ENCODE measurements at regions not wholly inside any gene's neighbourhood (a gene's known extent, or its start where the extent isn't known, plus 50 kb on each side); places are given as distances from the start of the nearest gene placed in this dataset.
"Not testable (repeated sequence)": the region's sequence is repeated elsewhere in the genome, so short reads cannot be mapped to it uniquely, and the experiment has no call there.

DNA sequence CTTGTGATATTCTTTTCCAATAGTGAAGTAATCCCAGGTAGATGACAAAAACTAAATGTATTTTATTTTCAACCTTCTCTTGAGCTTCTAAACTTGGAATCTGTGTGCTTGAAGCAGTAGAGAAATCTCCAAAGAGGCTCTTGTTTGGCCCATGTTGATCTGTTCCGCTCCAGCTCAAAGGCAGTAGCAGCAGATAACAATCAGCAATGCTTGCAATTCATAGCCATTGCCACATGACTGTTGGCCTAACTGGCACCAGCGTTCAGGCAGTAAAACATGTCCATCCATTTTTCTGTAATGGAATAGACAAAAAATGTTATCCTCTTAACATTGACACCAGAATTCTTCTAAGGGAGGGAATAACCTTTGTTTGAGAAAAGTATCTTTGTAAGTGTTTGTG lies 270.7 kb upstream of the MSX2 start:
- no peak for DNase-seq

DNA sequence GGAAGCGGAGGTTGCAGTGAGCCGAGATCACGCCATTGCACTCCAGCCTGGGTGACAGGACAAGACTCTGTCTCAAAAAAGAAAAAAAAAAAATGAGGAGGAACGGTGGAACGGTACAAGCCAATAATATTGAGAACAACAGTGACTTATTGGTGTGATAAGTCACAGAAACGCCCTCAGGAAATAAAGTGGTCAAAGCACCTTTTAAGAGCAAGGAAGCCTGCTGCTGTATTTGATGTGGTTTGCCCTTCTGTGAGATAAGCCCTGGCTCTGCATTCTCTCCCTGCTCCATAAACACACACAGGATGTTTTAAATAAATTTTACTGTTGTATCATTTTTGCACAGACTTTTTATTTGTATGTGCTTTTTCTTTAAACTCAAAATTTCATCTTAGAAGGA lies 269.9 kb upstream of the MSX2 start:
- DNase-seq, result no peak

DNA sequence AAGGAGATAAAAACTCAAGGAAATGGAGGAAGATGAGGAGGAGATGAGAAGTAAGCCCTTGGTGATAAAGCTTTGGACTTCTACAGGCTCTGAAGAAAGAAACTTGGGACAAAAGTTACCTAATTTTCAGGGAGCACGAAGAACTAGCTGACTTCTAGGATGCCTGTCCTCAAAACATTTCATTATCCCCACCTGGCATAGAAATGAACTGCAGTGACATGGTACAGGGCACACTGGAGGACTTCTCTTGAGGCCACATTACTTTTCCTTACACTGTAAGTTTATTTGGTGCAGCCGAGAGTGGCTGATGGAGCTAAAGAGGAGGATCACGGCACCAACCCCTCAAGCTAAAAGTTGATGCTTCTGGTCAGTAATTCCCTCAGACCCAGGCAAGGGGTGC lies 269.5 kb upstream of the MSX2 start:
- no peak for DNase-seq

DNA sequence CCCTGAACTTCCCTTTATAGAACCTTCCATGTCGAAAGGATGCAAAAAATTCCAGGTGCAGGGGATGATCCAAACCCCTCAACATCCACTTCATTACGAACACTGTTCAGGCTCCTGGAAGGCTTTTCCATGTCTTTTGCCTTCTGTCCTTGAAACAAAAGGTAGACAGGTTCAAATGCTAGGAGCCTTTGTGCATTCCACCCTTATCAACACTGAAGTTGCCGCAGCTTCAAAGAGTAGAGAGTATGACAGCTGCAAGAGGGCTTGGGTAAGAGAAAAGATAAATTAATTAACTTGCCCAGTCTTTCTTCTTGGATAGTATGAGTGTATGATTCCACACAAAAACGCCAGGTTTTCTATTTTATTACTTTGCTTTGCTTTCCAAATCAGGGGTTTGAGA lies 269.1 kb upstream of the MSX2 start:
- DNase-seq, result no peak

DNA sequence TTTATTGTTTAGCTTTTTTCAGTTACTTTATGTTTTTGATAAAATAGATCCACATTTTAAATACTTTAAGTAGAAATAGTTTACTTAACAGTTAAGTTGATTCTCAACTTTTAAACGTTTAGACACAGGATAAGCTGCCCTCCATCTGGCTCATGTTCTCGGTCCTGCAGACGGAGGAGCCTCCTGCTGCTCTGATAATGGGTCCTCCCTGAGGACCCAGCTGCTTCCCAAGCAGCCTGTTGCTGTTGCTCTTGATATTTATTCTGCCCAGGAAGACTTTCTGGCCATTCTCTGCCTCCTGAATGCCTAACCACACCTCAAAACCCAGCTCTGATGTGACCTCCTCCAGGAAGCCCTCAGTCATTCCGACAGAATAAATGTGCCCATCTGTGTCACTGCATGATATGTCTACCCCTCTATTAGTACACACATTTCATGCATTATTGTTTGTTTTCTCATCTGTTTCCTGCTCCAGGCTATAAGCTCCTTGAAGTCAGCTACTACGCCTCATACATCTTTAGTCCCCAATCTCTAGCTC lies 267.2 kb upstream of the MSX2 start:
- no peak for DNase-seq

DNA sequence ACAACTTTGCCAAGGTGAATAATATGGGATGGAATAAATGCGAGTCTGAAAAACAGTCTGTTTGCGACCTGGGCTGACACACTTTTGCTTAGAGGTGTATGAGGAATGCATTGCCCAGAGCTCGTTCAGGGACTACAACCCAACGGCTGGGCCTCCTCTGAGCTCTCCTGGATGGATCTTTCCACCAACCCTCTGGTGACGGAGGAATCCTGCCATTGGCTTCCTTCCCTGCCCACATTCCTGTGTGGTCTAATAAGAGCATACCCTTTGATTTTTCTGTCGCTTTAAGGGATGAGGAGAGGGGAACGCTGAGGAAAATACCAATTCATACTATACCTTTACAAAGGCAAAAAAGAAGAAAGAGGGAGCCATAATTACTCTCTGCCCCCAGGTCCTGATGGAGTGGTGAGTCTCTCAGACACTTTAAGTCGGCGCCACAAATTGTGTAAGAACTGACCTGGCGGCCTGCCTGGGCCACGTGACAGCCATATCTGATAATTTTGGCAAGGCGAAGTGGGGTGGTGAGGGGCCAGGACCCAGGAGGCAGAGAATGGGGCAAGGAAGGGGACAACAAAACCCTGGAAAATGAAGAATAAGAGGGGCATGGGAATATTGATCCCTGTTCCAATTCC lies 265.2 kb upstream of the MSX2 start:
- no peak for DNase-seq

DNA sequence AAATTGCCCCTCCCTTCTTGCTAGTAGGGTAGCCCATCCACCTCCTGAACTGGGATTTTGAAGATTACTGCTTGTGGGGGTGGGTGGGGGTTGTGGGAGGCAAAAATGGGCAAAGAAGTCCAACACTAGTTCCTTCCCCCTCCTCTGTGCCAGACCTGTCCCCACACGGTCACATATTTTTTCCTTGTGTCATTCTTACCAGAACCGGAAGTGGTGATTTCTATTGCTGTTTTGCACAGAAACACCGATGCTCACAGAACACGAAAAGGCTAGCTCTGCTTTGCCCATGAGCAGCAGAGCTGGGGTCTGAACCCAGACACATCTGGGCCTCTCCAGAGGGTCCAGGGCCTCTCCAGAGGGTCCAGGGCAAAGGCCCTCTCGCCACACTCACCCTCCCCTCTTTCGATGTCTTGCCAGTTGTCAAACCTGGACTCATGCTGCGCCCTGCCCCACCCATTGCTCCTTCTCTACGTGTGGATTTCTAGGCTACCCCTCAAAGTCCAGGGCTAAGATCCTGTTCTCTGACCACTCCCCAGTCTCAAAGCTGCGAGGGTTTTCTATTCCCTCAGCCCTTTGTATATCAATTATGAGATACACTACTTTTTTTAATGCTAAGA lies 264.4 kb upstream of the MSX2 start:
- no peak for DNase-seq

DNA sequence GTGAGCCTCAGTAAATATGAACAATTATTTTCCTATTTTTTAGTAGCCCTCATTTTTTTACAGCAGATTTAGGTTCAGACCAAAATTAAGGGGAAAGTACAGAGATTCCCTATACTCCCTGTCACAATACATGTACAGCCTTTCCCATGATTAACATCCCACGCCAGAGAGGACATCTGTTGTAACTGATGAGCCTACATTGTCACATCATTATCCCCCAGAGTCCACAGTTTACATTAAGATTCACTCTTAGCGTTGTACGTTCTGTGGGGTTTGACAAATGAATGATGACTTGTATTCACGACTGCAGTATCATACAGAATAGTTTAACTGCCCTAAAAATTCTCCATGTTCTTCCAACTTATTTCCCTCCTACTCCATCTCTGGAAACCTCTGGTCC lies 262.3 kb upstream of the MSX2 start:
- DNase-seq, result no peak

DNA sequence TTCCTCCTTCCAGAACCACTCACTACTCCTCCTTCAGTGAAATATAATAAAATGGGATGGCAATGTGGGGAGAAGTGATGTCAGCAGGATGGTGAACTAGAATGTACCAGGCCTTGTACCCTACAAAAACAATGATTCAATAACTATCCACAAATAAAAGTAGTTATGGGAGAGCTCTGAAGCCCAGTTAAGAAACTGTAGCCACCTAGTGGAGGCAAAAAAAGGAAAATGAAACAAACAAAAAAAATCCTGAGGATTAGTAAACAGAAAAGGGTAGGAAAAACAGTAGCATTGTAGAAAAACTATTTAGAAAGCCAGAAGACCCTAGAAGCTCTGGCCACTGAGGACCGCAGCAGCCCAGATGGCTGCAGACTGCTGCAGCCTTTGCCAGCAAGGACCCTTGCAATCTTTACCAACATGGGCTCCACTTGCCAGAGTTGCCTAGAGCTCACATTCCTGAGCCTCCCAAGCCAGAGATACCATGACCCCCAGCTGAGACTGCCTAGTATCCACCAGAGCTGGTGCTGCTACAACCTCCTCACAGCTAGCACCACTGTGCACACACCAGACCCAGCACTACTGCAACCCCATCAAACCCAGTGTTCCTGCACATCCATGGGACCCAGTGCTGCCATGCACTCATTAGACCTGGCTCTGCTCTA lies 259.7 kb upstream of the MSX2 start:
- no peak for DNase-seq

DNA sequence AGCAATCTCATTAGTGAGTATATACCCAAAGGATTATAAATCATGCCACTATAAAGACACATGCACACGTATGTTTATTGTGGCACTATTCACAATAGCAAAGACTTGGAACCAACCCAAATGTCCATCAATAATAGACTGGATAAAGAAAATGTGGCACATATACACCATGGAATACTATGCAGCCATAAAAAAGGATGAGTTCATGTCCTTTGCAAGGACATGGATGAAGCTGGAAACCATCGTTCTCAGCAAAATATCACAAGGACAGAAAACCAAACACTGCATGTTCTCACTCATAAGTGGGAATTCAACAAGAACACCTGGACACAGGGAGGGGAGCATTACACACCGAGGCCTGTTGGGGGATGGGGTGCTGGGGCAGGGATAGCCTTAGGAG lies 252.9 kb upstream of the MSX2 start:
- not testable (repeated sequence) for DNase-seq

DNA sequence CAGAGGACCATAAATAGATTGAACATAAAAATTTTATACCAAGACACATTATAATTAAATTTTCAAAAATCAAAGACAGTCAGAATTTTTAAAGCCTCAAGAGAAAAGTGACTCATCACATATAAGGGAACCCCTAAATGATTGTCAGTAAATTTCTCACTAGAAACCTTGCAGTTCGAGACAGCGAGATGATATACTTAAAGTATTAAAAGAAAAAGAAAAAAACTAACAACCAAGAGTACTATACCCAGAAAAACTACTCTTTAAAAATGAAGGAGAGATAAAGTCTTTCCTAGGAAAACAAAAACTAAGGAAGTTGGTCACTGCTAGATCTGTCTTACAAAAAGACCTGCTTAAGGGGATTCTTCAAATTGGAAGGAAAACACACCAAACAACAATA lies 251.4 kb upstream of the MSX2 start:
- no peak for DNase-seq

DNA sequence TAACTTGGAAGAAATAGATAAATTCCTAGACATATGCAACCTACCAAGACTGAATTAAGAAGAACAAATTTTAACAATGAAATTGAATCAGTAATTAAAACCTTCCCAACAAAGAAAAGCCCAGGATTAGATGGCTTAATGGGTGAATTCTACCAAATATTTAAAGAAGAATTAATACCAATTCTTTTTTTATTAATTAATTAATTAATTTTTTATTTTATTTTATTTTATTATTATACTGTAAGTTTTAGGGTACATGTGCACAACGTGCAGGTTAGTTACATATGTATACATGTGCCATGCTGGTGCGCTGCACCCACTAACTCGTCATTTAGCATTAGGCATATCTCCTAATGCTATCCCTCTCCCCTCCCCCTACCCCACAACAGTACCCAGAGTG lies 248.4 kb upstream of the MSX2 start:
- DNase-seq, result not testable (repeated sequence)

DNA sequence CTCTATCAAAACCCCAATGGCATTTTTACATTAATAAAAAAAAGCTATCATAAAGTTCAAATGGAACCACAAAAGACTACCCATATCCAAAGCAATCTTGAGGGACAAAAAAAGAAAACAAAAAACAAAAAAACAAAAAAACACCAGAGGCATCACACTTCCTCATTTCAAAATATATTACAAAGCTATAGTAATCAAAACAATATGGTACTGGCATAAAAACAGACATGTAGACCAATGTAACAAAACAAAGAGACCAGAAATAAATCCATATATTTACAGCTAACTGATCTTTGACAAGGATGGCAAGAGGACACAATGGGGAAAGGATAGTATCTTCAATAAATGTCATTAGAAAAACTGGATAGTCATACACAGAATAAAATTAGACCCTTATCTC lies 245.1 kb upstream of the MSX2 start:
- no peak for DNase-seq

DNA sequence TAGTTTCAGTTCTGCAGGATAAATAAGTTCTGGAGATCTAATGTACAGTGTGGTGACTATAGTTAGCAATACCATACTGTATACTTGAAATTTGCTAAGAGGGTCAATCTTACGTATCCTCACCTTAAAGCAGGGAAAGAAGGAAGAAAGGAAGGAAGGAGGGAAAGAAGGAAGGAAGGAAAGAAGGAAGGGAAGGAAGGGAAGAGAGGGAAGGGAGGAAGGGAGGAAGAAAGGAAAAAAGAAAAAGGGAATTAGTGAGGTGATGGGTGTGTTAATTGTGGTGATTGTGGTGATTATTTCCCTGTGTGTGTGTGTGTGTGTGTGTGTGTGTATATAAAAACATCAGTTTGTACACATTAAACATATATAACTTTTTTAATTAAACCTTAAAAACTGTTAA lies 242.6 kb upstream of the MSX2 start:
- no peak for DNase-seq

DNA sequence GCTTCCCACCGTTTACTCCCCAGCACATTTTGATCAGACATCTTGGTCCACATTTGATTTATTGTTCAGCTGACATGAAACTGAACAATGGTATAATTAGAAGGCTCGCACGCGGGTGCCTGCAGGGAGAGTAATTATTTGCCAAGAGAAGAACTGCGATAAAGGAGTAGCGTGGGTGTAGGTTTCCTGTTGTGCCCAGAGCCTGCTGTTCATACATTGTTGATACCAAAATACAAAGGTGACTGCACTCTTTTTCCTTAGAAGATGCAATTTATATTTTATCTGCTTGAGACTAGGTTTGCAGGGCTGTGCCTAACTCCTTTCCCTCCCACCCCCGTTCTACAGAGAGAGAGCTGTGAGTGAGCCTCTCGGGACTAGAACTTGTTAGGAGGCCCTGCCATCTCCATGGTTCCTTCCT lies 241.8 kb upstream of the MSX2 start:
- DNase-seq, result no peak

DNA sequence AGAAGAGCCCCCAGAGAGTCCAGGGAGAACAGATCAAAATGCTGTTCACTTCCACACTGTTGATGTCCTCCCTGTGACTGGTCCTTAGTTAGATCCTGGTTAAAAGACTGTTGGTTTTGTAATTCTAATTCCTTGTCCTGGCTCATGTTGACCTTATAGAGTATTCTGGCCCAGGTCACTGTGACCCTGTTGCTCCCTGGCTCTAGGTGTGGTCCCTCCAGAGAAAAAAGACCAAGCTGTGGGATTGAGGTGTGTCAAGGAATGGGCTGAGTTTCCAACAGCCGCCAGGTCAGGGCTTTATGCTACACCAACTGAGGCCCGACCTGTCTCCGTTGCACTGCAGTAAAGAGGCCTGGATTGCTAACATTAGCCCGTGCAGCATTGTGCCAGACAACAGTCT lies 241.0 kb upstream of the MSX2 start:
- no peak for DNase-seq

DNA sequence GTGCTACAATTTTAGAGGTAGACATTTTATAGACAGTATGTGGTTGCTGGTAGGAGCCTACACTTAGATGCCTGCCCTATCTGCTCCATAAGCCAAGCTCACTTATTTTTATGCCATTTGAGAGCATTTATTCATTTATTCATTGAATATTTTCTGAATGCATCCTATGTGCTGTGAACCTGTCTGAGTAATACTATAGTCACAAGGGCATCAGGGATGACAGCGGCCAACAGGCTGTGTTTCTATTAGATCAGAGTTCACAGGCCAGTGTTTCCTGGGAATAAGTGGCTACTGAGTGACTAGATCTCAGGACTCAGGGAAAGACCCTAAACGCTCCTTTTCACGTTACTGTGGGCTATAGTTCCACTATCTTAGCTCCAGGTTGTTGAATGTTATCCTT lies 235.2 kb upstream of the MSX2 start:
- DNase-seq, result no peak

DNA sequence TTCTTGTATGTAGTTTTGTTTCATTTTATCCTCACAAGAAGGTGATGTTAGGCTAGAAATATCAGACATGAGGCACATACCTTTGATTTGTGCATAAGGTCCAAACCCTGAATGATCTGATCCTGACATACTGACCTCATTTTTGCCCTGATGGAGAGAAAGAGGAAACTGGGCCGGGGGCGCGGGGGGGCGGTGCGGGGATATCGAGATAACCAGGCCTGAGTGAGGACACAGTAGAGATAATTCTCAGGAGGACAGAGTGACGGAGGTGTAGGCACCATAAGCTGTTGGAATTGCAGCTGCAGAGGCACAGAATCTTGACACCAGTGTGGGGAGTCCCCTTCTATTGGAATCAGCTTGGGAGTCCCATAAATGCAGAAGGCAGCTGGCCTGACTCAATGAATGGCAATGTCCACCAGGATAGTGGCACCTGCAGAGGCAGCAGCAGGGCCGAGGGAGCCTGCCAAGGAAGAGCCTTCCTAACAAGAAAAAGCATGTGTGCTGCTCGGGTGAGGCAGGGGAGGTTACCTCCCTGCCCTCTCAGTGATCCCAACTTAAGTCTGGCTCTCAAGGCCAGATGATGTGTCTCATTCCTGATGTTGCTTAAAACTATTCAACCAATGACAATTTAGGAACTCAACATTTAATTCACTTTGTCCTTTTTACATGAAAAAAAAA lies 234.3 kb upstream of the MSX2 start:
- DNase-seq, result no peak

DNA sequence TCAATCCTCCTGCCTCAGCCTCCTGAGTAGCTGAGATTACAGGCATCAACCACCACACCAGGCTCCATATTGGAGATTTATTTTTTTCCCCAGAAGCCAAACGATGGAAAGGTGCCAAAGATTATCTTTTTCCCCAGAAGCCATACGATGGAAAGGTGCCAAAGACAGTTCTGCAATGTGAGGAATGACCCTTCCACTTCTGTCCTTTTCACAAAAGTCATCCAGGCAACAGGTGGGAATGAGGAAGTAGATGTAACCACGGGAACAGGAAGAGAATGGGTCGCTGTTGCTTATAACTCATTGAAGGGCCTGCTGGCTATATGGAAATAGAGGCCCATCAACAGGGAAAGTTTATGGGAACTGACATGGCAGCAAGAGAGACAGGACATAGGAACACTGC lies 233.7 kb upstream of the MSX2 start:
- no peak for DNase-seq

DNA sequence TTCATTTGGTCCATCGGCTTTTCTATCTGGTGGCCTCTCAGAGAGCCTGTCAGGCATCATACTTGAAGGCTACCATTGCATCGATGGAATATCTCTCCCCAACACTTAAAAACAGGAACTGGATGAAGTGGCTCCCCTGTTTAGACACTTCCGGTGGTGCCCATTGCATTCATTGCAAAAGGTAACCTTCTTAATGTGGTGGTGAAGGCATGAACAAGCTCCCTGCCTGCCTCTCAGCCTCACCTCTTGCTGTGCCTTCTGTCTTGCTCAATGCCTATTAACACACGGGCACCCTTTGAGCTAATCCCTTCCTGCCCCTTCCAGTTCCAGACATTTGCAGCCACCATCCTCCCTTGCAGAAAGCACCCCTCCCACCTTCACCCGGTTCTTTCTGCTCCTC lies 233.1 kb upstream of the MSX2 start:
- no peak for DNase-seq

DNA sequence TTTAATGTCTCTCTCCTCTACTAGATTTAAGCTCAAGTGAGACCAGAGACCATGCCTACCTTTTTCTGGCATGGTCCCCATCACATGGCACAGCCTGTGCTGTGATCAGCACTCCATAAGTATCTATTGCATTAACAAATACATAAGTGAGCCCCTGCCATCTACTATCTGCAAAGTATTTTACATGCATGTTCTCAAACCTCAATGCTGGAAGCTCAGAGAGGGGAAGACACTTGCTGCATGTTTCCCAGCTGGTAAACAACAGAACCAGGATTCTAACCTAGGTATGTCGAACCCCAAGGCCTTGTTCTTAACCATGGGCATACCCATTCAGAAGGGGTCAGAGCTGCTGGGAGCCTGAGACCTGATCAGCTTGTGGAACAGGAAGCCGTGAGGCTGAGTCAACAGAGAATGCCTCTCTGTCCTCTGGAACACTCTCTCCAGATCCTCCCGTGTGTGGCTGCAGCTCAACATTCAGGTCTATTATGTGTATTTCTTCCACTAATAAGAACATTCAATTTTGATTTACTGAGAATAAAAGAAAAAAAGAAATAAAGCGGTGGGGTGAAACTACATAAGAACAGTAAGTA lies 232.5 kb upstream of the MSX2 start:
- no peak for DNase-seq

DNA sequence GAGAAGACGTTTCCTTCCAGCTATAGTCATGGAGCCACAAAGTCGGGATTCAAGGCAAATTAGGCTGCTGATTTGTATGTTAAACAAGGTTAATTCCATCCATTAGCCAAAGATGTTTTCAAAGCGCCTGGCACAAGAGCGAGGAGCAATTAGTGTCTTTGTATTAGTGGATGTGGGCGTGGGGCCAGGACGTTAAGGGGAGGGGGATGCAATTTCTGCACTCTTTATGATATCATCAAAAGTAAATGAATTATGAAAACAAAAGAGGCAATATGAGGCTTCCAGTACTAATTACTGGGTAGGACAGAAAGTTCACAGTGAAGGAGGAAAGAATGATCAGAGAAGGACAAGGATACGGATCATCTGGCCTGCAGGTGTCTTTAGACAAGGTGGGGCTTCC lies 230.9 kb upstream of the MSX2 start:
- peak; percentile 92 for DNase-seq

DNA sequence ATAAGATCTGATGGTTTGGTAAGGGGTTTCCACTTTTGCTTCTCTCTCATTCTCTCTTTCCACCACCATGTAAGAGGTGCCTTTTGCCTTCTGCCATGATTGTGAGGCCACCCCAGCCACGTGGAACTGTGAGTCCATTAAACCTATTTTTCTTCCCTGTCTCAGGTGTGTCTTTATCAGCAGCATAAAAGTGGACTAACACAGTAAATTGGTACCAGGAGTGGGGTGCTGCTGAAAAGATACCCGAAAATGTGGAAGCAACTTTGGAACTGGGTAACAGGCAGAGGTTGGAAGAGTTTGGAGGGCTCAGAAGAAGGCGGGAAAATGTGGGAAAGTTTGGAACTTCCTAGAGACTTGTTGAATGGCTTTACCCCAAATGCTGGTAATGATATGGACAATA lies 226.4 kb upstream of the MSX2 start:
- not testable (repeated sequence) for DNase-seq

DNA sequence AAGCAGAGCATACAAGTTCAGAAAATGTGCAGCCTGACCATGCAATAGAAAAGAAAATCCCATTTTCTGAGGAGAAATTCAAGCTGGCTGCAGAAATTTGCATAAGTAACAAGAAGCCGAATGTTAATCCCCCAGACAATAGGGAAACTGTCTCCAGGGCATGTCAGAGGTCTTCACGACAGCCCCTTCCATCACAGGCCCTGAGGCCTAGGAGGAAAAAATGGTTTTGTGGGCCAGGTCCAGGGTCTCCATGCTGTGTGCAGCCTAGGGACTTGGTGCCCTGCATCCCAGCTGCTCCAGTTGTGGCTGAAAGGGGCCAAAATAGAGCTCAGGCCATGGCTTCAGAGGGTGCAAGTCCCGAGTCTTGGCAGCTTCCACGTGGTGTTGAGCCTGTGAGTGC lies 225.8 kb upstream of the MSX2 start:
- DNase-seq, result not testable (repeated sequence)

Measured in NCI-H1048 (cell line).